ENCODE measurements at regions not wholly inside any gene's neighbourhood (a gene's known extent, or its start where the extent isn't known, plus 50 kb on each side); places are given as distances from the start of the nearest gene placed in this dataset.

GRCh38 chr13:27001705-27002104 lies 169.9 kb downstream of the USP12 start:
- Histone ChIP-seq H3K27ac (ENCODE audit: insufficient read length, low read depth, low read length) (no peak overlapping the region), H3K56ac (ENCODE audit: insufficient read length, low read depth, low read length) (no peak overlapping the region), H3K9me3 (ENCODE audit: control insufficient read depth, low read depth, low read length) (no peaks in the 10 kb centered on the region), H3K23me2 (ENCODE audit: insufficient read length, low read depth, low read length, poor library complexity, severe bottlenecking) (peaks cover 2% of the 10 kb centered on the region), H2BK5ac (ENCODE audit: insufficient read length, low read length) (no peak overlapping the region), H4K91ac (ENCODE audit: insufficient read length, low read depth, low read length) (no peak overlapping the region), H2AK5ac (ENCODE audit: insufficient read length, low read length) (no peak overlapping the region), H3K79me1 (ENCODE audit: insufficient read depth, low read depth, low read length, poor library complexity, severe bottlenecking) (no peaks in the 10 kb centered on the region), H3K4me1 (ENCODE audit: insufficient read depth, low read length) (no peaks in the 10 kb centered on the region), H3K4ac (ENCODE audit: low read depth, low read length) (no peak overlapping the region), H2BK15ac (ENCODE audit: low read depth, low read length) (no peak overlapping the region), H4K20me1 (ENCODE audit: control insufficient read depth, insufficient read depth, insufficient read length) (no peaks in the 10 kb centered on the region), H4K8ac (replicated peaks; ENCODE audit: insufficient read length, low read depth, low read length) (no peak overlapping the region), H2BK12ac (ENCODE audit: insufficient read length, low read depth, low read length) (no peak overlapping the region), H3T11ph (ENCODE audit: low read length) (no peak overlapping the region), H3K18ac (ENCODE audit: insufficient read length, low read depth, low read length) (no peak overlapping the region), H2BK120ac (ENCODE audit: low read depth, low read length, poor library complexity, severe bottlenecking) (no peak overlapping the region), H2AFZ (ENCODE audit: low read length) (no peak overlapping the region), H3K9ac (ENCODE audit: extremely low read depth, insufficient read length, low read length) (no peak overlapping the region), H4K5ac (ENCODE audit: insufficient read length, low read depth, low read length) (no peak overlapping the region), H3K27me3 (ENCODE audit: insufficient read depth, low read length) (no peaks in the 10 kb centered on the region; the same call in 1 of the 2 replicates), H3K14ac (ENCODE audit: insufficient read depth, low read length) (no peak overlapping the region), H3K79me2 (ENCODE audit: insufficient read depth, low read length) (no peaks in the 10 kb centered on the region), H3K4me2 (ENCODE audit: insufficient read depth, insufficient read length, low read length) (no peak overlapping the region), H2BK20ac (ENCODE audit: low read depth, low read length, poor library complexity, severe bottlenecking) (no peak overlapping the region), H3K23ac (ENCODE audit: insufficient read length, low read depth, low read length) (no peak overlapping the region)
- Mint-ChIP-seq H3K4me1 (peaks cover 13 to 15% of the 10 kb centered on the region in 2 experiments), H3K36me3 (ENCODE audit: insufficient read depth in 1 of 3, low read depth in 3 of 3) (no peaks in the 10 kb centered on the region), H3K9me3 (0 out of 5 replicates have a peak, but pooled peaks cover 0 to 2% of the 10 kb centered on the region in 2 experiments), H3K4me3 (no peak overlapping the region), H3K27ac (no peak overlapping the region), H3K27me3 (ENCODE audit: low read depth) (peaks cover 45% of the 10 kb centered on the region)
- no peak for TF ChIP-seq CTCF (conservative IDR thresholded peaks at IDR 0.05)
- WGBS (ENCODE audit: extremely low coverage, insufficient read length, low lambda C conversion rate) = no CpG with 5 or more reads among the region's 6 CpGs
- DNase-seq = no peak
